CMK (cell line): ENCODE measurements at regions not wholly inside any gene's neighbourhood (a gene's known extent, or its start where the extent isn't known, plus 50 kb on each side); places are given as distances from the start of the nearest gene placed in this dataset.

Experiments
- DNase-seq: peaks from one replicate; pipeline ENCODE4 v3.0.0-alpha.2; 2010; ENCODE audit warnings: low read depth

DNA sequence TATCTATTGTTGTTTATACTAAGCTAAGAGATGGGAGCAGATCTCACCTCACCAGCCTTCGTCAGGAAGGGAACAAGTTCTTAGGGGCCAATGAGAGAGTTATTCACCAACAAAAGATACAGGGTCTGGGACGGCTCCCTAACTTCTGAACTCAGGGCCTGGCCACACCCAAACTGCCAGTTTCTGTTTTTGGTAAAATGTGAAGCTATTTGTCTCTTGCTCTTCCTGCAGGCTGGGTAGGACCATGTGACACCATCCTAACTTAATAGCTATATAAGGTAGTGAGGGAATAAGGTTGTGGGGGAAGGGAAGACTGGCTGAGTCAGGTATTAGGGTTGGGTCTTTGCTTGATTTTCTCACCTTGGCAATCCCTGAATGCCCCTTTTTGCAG, 480.5 kb downstream of the KDM4C start:
- no peak for DNase-seq

DNA sequence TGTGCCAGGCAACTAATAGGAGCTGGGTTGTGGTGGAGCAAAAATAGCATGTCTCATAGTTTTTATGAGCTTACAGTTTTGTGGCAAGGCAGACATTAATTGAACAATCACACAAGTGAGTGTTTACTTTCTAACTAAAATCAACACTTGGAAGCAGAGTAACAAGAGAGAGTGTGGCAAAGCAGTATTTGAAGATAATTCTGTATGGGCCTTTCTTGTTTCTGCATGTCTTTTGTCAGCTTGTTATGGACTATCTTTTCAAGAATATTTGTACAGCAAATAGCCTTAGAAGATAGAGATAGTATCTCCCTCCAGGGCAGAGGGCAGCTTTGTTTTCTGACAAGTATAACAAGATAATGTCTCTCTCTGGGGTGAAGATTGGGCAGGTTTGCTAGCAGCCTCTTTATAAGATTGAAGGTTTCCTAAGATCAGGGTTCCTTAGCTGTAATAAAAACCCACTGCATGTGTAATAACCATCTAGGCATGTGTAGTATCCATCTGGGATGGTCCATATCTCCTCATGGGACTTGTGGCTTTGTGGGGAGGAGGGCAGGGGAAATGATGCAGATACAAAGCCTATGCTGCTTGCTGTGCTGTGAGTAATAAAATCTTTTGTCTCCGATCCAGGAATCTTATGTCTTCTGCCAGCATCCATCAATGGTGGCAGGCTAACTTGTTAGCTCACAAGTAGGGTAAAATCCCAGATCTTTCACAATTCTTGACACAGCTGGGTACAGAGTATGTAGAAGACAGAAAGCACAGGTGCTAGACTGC, 479.9 kb downstream of the KDM4C start:
- DNase-seq: no peak

DNA sequence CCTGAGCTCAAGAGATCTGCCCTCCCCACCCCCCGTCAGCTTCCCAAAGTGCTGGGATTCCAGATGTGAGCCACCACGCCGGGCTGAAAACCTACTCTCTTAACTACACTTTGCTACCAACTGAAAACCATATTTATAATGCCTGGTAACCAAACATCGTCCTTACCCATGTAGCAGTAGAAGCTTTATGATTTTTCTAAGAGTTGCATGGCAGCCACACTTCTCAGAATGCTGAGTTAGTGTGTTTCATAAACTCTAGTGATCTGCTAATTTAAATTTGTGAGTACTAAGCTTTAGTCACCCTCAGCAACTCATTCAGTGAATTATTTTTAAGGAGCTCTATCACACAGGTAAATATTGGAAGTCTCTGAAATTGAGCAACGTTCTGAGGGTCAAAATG, 478.4 kb downstream of the KDM4C start:
- DNase-seq: no peak

DNA sequence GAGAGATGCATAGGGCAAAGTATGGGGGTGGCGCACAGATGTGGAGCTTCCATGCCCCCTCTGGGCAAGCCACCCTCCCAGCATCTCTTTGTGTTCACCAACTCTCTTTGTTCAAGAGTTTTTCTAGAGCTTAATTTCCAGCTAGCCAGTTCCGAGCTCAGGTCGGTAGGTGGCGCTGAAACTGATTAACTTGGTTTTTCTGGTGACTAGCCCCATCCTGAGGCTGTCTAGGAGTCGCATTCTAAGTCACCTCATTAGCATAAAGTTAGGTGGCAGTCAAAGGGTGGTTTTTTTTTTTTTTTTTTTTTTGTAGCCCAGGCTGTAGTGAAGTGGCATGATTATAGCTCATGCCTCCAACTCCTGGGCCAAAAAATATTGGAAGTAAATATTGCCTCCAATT, 476.4 kb downstream of the KDM4C start:
- peak; percentile 8 for DNase-seq

GRCh38 chr9:7229571-7229970, 471.8 kb downstream of the KDM4C start:
- no peak for DNase-seq

DNA sequence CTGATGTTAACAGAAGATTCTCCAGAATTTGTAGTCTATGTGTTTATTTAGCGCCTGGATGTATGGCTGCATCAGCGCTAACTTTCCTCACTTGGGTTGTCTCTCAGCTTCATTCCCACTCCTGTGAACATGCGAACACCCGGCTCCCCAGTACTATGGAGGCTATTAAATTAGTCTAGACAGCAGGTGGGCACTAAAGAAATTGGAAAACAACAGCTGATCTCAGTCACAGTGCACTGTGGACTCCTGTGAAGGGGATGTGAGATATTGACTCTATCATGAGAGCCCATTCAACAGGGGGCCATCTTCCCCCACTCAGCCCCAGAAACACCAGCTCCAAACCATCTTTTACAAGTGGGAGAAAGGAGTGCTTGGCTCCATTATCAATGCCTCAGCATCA, 471.0 kb downstream of the KDM4C start:
- DNase-seq: no peak

DNA sequence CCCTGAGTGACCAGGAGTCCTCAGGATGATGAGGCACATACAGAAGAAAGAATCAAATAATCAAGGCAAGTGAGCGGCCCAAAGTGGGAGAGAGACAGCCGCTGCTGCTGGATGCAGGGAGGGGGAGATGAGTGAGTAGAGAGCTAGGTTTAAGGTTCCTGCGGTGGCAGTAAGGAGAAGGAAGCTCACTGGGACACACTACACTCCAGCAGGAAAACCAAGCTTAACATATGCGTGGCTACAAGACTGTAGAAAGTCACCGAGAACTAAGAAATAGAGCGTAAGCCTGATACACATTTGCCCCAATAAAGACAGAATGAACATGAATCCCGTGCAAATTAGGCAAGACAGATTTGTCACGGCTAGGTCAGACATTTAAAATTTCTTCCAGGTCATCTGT, 470.2 kb downstream of the KDM4C start:
- no peak for DNase-seq

DNA sequence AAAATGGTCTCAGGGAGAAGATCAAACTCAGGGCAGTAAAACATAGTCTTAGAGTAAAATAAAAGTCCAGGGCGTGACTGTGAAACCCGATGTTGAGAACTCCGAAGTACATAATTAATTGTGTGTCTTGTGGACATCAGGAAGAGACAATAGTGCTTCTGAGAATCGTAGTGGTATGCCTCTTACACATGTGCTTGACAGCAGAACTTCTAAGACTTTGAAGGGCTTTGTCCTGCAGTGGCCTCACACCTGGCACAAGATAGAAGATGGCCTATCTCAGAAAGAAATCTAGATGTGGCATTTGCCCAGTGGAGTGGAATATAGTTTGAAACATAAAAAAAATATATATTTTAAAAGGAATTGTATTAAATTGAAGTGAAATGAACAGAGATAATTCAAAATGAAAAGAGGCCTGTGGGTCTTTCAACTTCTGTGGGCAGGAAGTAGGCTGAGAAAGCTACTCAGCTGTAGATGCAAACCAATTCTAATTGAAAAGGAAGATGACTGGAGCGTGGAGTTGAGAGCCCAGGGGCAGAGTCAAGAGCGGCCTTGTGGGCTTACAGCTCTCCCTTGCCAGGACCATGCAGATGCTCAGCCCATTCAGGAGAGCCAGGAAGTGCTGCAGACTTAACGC, 468.4 kb downstream of the KDM4C start:
- no peak for DNase-seq
